NCI-H2196 (cell line): ENCODE measurements at regions not wholly inside any gene's neighbourhood (a gene's known extent, or its start where the extent isn't known, plus 50 kb on each side); places are given as distances from the start of the nearest gene placed in this dataset.

Source experiments
- DNase-seq: peaks from one replicate; lab custom pipeline; 2025; ENCODE audit not compliant: unreplicated experiment; lab: John Stamatoyannopoulos, UW

DNA sequence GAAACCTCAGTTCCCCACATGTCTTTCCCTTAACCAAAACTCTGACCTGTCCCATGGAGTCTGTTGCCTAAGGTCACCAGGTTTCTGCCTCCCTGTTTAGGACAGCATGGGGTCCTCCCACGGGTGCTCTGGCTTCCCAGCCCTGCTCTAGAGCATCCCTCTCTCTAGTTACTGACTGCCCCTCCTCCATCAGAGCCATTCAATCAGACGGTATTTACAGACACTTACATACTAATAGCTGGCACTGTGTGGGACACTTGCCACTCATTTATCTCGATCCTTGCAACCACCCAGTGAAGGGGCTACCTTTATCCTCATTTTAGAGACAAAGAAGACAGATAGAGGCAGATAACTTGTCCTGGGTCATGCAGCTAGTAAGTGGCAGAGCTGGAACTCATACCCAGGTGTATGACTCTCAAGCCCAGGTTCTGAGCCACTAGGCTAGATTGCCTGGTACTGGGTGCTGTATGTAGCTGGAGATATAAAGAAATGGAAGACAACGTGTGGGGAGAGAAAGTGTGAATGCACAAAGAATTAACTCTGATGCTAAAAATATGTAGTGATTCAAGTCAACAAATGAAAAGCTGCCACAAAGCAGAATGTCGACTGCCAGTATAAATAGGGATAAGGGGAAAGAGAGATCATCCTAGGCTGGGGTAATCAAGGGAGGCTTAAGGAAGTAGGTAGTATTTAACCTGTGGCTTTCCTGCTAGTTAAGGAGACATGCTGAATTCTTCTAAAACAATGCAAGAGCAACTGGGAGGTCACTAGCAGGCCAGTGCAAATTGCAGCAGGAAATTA is 52.5 kb upstream of the PDE8B start:
- DNase-seq = no peak

DNA sequence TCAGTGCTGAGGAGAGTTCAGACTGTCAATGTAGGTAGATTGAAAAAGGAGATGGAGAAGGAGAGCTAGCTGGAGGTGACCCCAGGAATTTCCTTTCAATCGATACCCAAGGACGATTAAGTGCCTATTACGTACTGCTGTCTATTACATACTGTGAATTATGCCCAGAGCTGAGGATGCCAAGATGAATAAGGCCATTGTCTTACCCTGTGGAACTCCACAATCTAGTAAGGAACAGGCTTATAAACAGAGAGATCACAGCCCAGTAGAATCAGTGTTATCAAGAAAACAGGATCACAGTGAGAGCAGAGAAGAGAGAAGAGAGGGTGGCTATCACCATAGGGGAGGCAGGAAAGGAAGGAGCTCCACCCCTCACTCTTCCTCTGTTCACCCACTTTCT is 54.1 kb upstream of the PDE8B start:
- DNase-seq = no peak

DNA sequence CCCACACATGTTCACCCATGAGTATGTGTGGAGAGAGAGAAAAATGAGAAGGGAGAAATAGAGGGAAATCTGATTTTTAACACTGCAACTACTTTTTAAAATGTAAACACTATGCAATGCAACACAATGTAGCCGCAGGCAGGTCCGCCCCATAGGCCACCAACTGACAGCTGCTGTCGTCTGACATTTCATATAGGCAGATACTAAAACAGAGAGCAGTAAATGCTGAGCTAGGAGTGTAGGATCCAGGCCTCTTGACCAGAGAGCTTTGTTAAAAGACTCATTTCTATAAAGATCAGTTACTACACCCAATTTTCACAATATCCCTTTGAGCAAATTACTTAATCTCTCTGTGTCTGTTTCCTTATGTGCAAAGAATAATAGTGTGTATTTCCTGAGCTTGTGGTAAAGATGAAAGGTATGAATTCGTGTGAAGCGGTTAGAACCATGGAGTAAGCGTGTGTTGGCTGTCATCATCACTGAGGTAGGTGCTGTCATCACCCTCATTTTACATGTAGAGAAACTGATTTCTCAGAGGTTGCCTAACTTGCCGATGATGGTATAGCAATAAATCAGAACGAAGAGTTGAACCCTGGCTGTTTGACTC is 55.2 kb upstream of the PDE8B start:
- DNase-seq = no peak

DNA sequence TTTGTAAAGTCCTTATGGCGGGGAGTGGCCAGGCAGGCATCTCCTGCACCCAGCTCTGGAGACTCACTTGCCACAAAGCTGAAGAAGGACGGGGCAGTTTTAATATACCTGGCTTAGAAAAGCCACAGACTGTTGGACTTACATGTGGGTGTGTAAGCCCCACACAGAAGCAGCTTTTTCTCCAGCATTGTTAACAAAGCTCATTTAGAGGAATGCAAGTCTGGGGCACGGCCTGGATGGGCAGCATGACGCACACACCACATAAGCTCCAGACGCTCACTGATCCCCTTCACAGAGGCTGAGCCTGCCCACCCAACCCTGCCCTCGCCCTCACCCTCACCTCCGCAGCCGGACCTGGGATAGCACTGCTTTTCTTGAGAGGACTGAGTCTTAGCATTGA is 58.0 kb upstream of the PDE8B start:
- DNase-seq = no peak

DNA sequence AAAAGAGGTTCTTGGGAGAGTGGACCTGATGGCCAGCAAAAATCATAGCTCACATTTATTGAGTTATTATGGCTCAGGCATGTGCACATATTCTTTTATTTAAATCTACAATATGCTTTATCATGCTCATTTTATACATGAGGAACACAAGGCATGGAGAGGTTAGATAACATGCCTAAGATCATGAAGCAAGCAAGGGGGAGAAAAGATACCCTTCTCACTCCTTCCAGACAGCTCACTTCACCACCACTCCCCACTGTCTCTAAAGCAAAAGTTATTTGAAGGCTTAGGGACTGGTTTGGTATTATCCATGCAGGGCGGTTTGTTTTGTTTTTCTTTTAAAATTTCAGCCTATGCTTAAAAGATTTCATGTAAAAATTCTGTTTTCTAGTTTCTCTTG is 59.0 kb upstream of the PDE8B start:
- no peak for DNase-seq

DNA sequence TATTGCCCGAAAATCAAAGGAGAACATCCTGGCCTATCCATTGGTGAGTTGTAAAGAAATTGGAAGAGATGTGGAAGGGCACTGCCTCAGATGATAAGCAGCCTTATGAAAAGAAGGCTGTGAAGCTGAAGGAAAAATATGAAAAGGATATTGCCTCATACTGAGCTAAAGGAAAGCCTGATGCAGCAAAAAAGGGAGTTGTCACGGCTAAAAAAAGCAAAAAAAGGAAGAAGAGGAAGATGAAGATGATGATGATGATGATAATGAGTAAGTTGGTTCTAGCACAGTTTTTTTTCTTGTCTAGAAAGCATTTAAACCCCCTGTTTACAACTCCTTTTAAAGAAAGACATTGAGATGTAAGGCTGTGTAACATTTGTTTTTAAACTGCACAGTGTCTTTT is 59.8 kb upstream of the ZBED3 start:
- DNase-seq = no peak

DNA sequence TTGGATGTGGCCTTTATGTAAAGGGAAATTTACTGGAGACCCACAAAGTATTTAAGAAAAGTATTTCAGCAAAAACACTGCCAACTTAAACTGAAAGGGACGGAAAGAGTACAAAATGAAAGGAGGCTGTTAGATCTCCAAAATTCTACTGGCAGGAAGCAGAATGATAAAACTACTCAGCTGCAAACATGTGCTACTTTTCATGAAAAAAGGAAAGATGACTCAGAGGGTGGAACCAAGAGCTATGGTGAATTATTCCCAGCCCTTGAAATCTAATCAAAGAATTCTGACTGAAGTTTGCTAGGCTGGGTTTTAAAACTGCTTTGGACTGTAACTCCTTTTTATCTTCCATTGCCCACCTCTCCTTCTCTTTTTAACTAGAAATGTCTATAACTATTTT is 58.6 kb upstream of the ZBED3 start:
- no peak for DNase-seq

DNA sequence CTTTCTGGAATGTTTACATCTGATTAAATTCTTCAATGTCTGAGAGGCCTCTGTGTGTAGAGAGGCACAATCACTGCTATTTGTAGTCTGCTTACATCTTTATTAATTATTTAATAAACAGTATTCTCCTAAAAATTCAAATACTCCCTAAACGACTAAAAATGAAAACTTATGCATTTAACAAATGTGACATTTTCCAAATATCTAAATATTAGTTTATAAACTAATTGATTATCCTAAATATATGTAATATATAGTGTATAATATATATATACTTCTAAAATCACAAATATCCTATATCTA is 57.7 kb upstream of the ZBED3 start:
- no peak for DNase-seq

DNA sequence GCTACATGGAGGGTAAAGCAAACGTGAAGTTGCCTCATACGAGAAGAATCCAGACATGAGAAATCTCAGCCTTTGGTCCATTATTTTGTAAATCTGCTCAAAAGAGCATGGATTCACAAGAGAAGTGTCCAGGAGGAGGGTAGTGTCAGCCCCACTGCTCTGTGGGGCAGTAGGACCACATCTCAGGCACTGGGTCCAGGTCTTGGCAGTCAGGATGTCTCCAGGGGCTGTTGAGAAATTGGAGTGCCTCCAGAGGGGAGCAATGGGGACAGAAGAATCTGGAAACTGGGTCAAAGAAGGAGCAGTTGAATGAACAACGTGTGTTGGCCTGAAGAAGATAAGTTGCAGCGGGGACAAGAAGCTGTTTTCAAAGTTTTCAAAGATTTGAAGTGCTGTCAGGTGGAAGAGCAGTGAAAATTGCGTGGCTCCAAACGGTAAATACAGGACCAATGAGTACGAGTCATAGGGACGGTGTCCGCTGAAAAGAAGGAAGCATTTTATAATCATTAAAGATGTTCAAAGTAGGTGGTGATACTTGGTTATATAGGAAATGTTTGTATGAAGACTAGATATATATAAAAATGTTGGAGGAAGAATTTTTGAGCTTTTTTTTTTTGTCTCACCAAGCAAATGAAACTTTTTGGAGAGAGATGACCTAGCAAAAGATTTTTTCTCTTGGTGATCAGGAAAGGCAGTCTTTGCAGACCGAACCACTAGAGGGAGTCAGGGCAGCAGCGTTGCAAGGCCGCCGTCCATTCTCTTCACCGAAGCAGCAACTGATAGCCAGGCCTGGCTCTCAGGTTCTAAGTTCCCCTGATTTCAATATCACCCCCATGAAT is 57.1 kb upstream of the ZBED3 start:
- peak; percentile 56 for DNase-seq

DNA sequence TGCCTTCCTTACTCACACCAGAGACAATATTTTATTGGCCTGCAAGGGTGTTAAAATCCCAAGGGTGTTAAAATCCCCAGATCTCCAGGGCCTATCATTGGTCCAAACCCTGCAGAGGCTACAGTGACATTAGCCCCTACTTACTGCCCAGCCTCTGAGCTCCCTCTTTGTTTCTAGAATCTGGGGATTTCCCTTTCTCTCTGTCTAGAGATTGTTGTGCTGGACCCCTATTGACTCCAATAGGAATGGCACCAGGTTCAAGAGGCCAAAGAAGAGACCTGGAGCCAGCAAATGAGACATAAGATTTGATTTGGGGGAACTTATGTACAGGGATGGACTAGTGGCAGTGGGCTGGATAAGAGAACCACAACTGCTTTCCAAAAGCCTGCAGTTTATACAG is 53.3 kb upstream of the ZBED3 start:
- DNase-seq = no peak

DNA sequence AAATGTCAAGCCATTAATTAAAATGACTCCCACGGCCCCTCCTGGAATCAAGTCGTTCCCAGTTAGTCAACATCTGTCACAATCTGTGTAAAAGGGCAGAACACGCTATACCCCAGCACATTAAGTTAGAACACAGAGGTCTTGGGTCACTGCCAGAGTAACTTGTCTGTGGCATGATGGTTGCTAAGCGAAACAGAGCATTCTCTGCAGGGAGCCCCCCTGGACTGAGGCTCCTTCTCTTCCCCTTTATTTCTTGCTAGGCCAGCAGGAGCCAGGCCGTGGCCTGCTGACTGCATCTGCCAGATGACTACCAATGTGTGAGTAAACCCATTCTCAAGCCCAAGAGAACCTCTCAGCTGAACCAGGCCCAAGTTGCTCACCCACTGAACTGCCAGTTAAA is 51.9 kb upstream of the ZBED3 start:
- DNase-seq = no peak
